NB4 (cell line): ENCODE measurements at regions not wholly inside any gene's neighbourhood (a gene's known extent, or its start where the extent isn't known, plus 50 kb on each side); places are given as distances from the start of the nearest gene placed in this dataset.

Source experiments
- CTCF ChIP-seq: IDR thresholded peaks from one replicate; pipeline ENCODE4 v1.5.1; 2012; ENCODE audit warnings: low read depth, low read length
- MAX ChIP-seq: IDR thresholded peaks from 2 replicates; pipeline ENCODE4 v1.6.1; 2011; ENCODE audit warnings: low read depth, low read length
- MYC ChIP-seq: IDR thresholded peaks from 2 replicates; pipeline ENCODE4 v1.6.1; 2011; ENCODE audit warnings: low read depth, low read length
- POLR2A ChIP-seq: IDR thresholded peaks from 2 replicates; pipeline ENCODE4 v1.6.1; 2011; ENCODE audit warnings: mild to moderate bottlenecking; ENCODE audit not compliant: insufficient read length; ENCODE audit errors: extremely low read depth

GRCh38 chr1:96557336-96557735 lies 164.2 kb upstream of the PTBP2 start:
- no peak for TF ChIP-seq CTCF
- TF ChIP-seq POLR2A = no peak
- TF ChIP-seq MAX = no peak
- TF ChIP-seq MYC = no peak
